H1 (cell line): ENCODE measurements at regions not wholly inside any gene's neighbourhood (a gene's known extent, or its start where the extent isn't known, plus 50 kb on each side); places are given as distances from the start of the nearest gene placed in this dataset.

Experiments used
- CTCF ChIA-PET: fragments of 300-600 bp; sonication (Branson Sonifier 250); formaldehyde crosslinking; loops from one replicate; lab custom pipeline; 2021; ENCODE audit not compliant: partially characterized antibody; lab: Charles Lee
- POLR2A ChIA-PET: fragments of 300-600 bp; sonication (Branson Sonifier 250); formaldehyde crosslinking; loops from one replicate; lab custom pipeline; 2021; ENCODE audit warnings: inconsistent platforms; ENCODE audit not compliant: partially characterized antibody; lab: Charles Lee
- DNase-seq, 2 experiments: peaks; one replicate each; pipeline versions ENCODE4 v3.0.0 to v3.0.0-alpha.2; 2010 to 2022; ENCODE audit warnings: low spot score in 2 of 2, low read depth in 1 of 2, mixed read lengths in 1 of 2
- FAIRE-seq: peaks from 2 replicates; lab custom pipeline; 2011; peaks lifted over from hg19 to GRCh38; lab: Jason Lieb, UNC
- H2AFZ ChIP-seq: 2 replicates; pipeline ENCODE4 v1.8.1; 2012; ENCODE audit warnings: low read length, inconsistent platforms
- H2AK5ac ChIP-seq: 2 replicates; pipeline ENCODE4 v1.6.1; 2013; ENCODE audit warnings: low read depth, low read length
- H2BK120ac ChIP-seq: replicated peaks from 2 replicates; pipeline ENCODE3; 2013; ENCODE audit warnings: low read depth, low read length, inconsistent platforms
- H2BK12ac ChIP-seq: 2 replicates; pipeline ENCODE4 v1.6.1; 2013; ENCODE audit warnings: low read depth, low read length
- H2BK15ac ChIP-seq: 2 replicates; pipeline ENCODE4 v1.6.1; 2013; ENCODE audit warnings: low read length
- H2BK20ac ChIP-seq: 2 replicates; pipeline ENCODE4 v1.6.1; 2013; ENCODE audit warnings: low read length
- H2BK5ac ChIP-seq: 2 replicates; pipeline ENCODE4 v1.6.1; 2013; ENCODE audit warnings: low read depth, low read length
- H3K14ac ChIP-seq: 2 replicates; pipeline ENCODE4 v1.6.1; 2013; ENCODE audit warnings: inconsistent platforms; ENCODE audit not compliant: insufficient read length
- H3K18ac ChIP-seq: 2 replicates; pipeline ENCODE4 v1.6.1; 2013; ENCODE audit warnings: low read length; ENCODE audit errors: extremely low read depth
- H3K23ac ChIP-seq: 2 replicates; pipeline ENCODE4 v1.6.1; 2013; ENCODE audit warnings: inconsistent platforms; ENCODE audit not compliant: insufficient read length
- H3K23me2 ChIP-seq: 2 replicates; pipeline ENCODE4 v1.6.1; 2013; ENCODE audit warnings: low read depth, low read length
- H3K27ac ChIP-seq: 2 replicates; pipeline ENCODE4 v1.6.1; 2011; ENCODE audit warnings: low read depth, low read length, inconsistent platforms
- H3K27me3 ChIP-seq, 4 experiments: replicated peaks in 1 of 4; 1 replicate in 1 of 4; 2 replicates in 3 of 4; pipeline versions ENCODE4 v1.6.1 to v1.8.1; 2011 to 2013; ENCODE audit warnings: low read length in 3 of 4, mild to moderate bottlenecking in 3 of 4, inconsistent platforms in 2 of 4, mixed read lengths in 2 of 4, moderate library complexity in 1 of 4; ENCODE audit not compliant: control insufficient read depth in 3 of 4, insufficient read depth in 3 of 4; ENCODE audit errors: extremely low read depth in 1 of 4
- H3K36me3 ChIP-seq, 4 experiments: 2 replicates each; pipeline versions ENCODE4 v1.6.1 to v1.8.1; 2011 to 2013; ENCODE audit warnings: mild to moderate bottlenecking in 4 of 4, low read length in 3 of 4, moderate library complexity in 2 of 4, control low read depth in 1 of 4, inconsistent platforms in 1 of 4; ENCODE audit not compliant: insufficient read depth in 4 of 4, control insufficient read depth in 2 of 4
- H3K4ac ChIP-seq: replicated peaks from 2 replicates; pipeline ENCODE3; 2013; ENCODE audit warnings: low read length, low read depth, mixed read lengths, inconsistent platforms; ENCODE audit not compliant: insufficient read length
- H3K4me1 ChIP-seq, 4 experiments: replicated peaks in 1 of 4; 1 replicate in 1 of 4; 2 replicates in 3 of 4; pipeline versions ENCODE4 v1.6.1 to v1.8.1; 2011 to 2013; ENCODE audit warnings: low read length in 3 of 4, inconsistent platforms in 2 of 4, mixed read lengths in 1 of 4; ENCODE audit not compliant: insufficient read depth in 4 of 4, control insufficient read depth in 3 of 4
- H3K4me2 ChIP-seq, 2 experiments: 2 replicates each; pipeline versions ENCODE4 v1.6.1 to v1.8.1; 2011 to 2013; ENCODE audit warnings: low read depth in 2 of 2, low read length in 2 of 2, control low read depth in 1 of 2, inconsistent platforms in 1 of 2, mild to moderate bottlenecking in 1 of 2; ENCODE audit not compliant: insufficient read depth in 1 of 2
- H3K4me3 ChIP-seq, 4 experiments: fragments of 200-600, 300-600 bp in 1 of 4; sonication (generic), shearing (Covaris generic), sonication (Bioruptor Twin) in 1 of 4; 2 replicates each; pipeline versions ENCODE4 v1.5.1 to v1.8.1; 2011 to 2016; ENCODE audit warnings: low read length in 4 of 4, low read depth in 3 of 4, control low read depth in 2 of 4, inconsistent platforms in 2 of 4, mild to moderate bottlenecking in 2 of 4, mixed read lengths in 1 of 4, moderate library complexity in 1 of 4; ENCODE audit not compliant: insufficient read depth in 2 of 4; ENCODE audit errors: extremely low read depth in 1 of 4
- H3K56ac ChIP-seq: replicated peaks from 2 replicates; pipeline ENCODE3; 2013; ENCODE audit warnings: low read depth, mild to moderate bottlenecking, mixed read lengths, low read length, inconsistent platforms; ENCODE audit not compliant: insufficient read length
- H3K79me1 ChIP-seq: 2 replicates; pipeline ENCODE4 v1.6.1; 2013; ENCODE audit warnings: low read depth, low read length, control low read depth
- H3K79me2 ChIP-seq, 2 experiments: 2 replicates each; pipeline versions ENCODE4 v1.6.1 to v1.8.1; 2012 to 2013; ENCODE audit warnings: low read length in 2 of 2, mild to moderate bottlenecking in 2 of 2, inconsistent platforms in 1 of 2; ENCODE audit not compliant: insufficient read depth in 2 of 2, control insufficient read depth in 1 of 2
- H3K9ac ChIP-seq, 4 experiments: replicated peaks in 1 of 4; 1 replicate in 1 of 4; 2 replicates in 3 of 4; pipeline versions ENCODE4 v1.6.1 to v1.8.1; 2011 to 2013; ENCODE audit warnings: low read depth in 3 of 4, low read length in 3 of 4, control low read depth in 2 of 4, mild to moderate bottlenecking in 2 of 4, moderate library complexity in 2 of 4, inconsistent platforms in 1 of 4; ENCODE audit errors: extremely low read depth in 1 of 4
- H3K9me3 ChIP-seq, 2 experiments: 2 replicates each; pipeline versions ENCODE4 v1.6.1 to v1.8.1; 2012 to 2013; ENCODE audit warnings: mild to moderate bottlenecking in 2 of 2, moderate library complexity in 2 of 2, control low read depth in 1 of 2, inconsistent platforms in 1 of 2, low read depth in 1 of 2, low read length in 1 of 2, mixed read lengths in 1 of 2; ENCODE audit not compliant: insufficient read depth in 2 of 2
- H4K20me1 ChIP-seq, 2 experiments: replicated peaks in 1 of 2; 2 replicates each; pipeline versions ENCODE3 to v1.8.1; 2011 to 2013; ENCODE audit warnings: inconsistent platforms in 2 of 2, low read length in 2 of 2, mild to moderate bottlenecking in 1 of 2; ENCODE audit not compliant: insufficient read depth in 2 of 2, control insufficient read depth in 1 of 2
- H4K5ac ChIP-seq: 2 replicates; pipeline ENCODE4 v1.6.1; 2013; ENCODE audit warnings: low read length, low read depth, mixed read lengths, inconsistent platforms; ENCODE audit not compliant: insufficient read length
- H4K8ac ChIP-seq: 2 replicates; pipeline ENCODE4 v1.8.0; 2013; ENCODE audit warnings: mild to moderate bottlenecking, moderate library complexity, low read length, inconsistent platforms; ENCODE audit not compliant: insufficient read depth; ENCODE audit errors: extremely low read depth
- H4K91ac ChIP-seq: replicated peaks from 2 replicates; pipeline ENCODE3; 2013; ENCODE audit warnings: low read length, mixed read lengths, inconsistent platforms; ENCODE audit not compliant: insufficient read length
- KDM1A ChIP-seq: fragments of 200-600, 300-600 bp; sonication (generic); IDR thresholded peaks from 2 replicates; pipeline ENCODE4 v1.7.1; 2016; ENCODE audit warnings: mild to moderate bottlenecking, low read length, borderline replicate concordance
- USF2 ChIP-seq: IDR thresholded peaks from 2 replicates; pipeline ENCODE4 v1.6.1; 2011; ENCODE audit warnings: low read length, improper control_type of control experiment

DNA sequence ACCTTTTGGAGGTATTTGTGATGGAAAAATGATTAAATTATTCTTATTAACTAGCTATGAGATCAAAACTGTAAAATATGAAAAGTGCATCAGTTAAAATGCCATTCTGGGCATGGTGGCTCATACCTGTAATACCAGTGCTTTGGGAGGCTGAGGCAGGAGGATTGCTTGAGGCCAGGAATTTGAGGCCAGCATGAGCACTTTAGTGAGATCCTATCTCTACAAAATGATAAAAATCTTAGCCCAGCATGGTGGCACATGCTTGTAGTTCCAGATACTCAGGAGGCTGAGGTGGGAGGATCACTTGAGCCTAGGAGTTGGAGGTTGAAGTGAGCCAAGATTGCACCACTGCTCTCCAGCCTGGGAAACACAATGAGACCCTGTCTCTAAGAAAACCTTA, 252.5 kb upstream of the SEMA6A start:
- no peaks in the 10 kb centered on the region for H3K27me3 ChIP-seq
- H3K56ac ChIP-seq = no peak overlapping the region
- H3K27ac ChIP-seq = no peak overlapping the region
- H3K14ac ChIP-seq = no peak overlapping the region
- no peak overlapping the region for H3K4me2 ChIP-seq
- H3K4me1 ChIP-seq = peaks cover 0 to 17% (median 8%) of the 10 kb centered on the region in 4 experiments; a peak in 4 of 7 replicates
- no peaks in the 10 kb centered on the region for H3K79me2 ChIP-seq
- H4K5ac ChIP-seq = no peak overlapping the region
- H4K91ac ChIP-seq = no peak overlapping the region
- no peak overlapping the region for H3K18ac ChIP-seq
- no peak for TF ChIP-seq USF2
- TF ChIP-seq KDM1A = peak; percentile 47; the same call in 1 of the 2 replicates
- TF ChIP-seq, all 59 proteins: peak for 1
- ChIA-PET CTCF (interaction anchor here (1.4 kb wide), 1 partner anchor 9 kb away, joined by 5 read pairs; no protein-coding TSS in a partner anchor), POLR2A (no interaction called here)
- DNase-seq (no peak), FAIRE-seq (no peak)
- no peak overlapping the region for H2AFZ ChIP-seq
- no peak overlapping the region for H2BK120ac ChIP-seq
- no peak overlapping the region for H3K4ac ChIP-seq
- no peaks in the 10 kb centered on the region for H3K23me2 ChIP-seq
- no peak overlapping the region for H3K9ac ChIP-seq
- H3K23ac ChIP-seq = no peak overlapping the region
- H3K79me1 ChIP-seq = no peaks in the 10 kb centered on the region
- no peak overlapping the region for H2AK5ac ChIP-seq
- H2BK15ac ChIP-seq = no peak overlapping the region
- no peak overlapping the region for H4K8ac ChIP-seq
- no peaks in the 10 kb centered on the region for H4K20me1 ChIP-seq
- H2BK20ac ChIP-seq = no peak overlapping the region
- H3K9me3 ChIP-seq = no peaks in the 10 kb centered on the region
- no peak overlapping the region for H3K4me3 ChIP-seq
- no peak overlapping the region for H2BK12ac ChIP-seq
- H2BK5ac ChIP-seq = no peak overlapping the region
- no peaks in the 10 kb centered on the region for H3K36me3 ChIP-seq
